HG02763 (cell line): ENCODE measurements at regions not wholly inside any gene's neighbourhood (a gene's known extent, or its start where the extent isn't known, plus 50 kb on each side); places are given as distances from the start of the nearest gene placed in this dataset.

ENCODE experiments used
- ATAC-seq: cut with Tn5 transposase; IDR thresholded peaks from one replicate; pipeline ENCODE4 v1.9.1; 2021; ENCODE audit warnings: mild to moderate bottlenecking, moderate library complexity; ENCODE audit not compliant: unreplicated experiment

DNA sequence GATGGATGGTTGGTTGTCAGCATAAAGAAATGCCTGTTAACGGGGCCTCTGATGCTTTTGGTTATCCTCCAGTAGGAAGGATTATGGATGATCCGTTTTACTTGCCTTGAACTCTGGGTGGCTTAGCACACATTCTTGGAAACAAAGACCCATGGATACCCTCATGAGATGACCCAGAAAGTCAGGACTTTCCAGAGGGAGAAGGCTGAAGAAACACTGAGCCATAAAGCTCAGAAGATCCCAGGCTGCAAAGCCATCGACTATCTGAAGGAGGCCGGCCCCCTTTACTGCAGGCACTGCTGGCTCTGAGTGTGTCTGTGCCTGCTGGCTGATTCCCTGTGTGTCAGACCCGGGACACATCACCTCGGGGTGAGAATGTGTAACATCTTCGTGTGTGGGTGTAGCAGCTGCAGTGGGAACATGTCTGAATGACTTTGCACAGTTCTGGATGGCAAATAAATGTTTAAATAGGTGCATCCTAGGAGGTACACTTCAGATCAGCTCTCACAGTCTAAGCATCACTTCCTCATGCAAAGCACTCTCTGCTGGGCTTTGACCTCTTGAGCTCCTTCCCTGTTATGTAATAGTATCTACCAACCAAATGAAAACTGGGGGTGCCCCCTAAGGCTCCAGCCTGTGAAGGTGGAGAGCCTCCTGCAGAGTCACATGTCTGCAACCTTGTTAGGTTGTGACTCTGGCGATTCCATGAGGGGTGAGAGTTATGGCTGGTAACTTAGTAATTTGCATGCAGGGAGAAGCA, 1084.9 kb downstream of the TBC1D22A start:
- no peak for ATAC-seq

DNA sequence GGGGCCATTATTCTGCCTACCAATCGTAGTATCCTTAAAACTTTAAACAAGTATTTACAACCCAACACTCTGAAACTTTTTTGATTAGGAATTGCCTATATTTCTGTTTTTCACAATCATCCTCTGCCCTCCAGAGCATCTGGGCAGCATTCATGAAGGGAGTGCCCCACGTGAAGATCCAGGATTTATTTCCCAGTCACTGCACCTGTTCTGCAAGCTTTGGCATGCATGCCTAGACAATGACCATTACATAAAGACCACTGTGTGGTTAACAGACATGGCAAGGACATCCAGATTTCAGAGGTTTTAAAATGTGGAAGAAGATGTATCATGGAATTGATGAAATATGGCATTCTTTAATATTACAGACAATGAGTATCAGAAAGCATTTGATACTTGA, 1083.8 kb downstream of the TBC1D22A start:
- no peak for ATAC-seq

- ATAC-seq = no peak
Measured at GRCh38 chr22:47842119-47842518, 1079.7 kb downstream of the TBC1D22A start.

GRCh38 chr22:47841156-47841555, 1078.7 kb downstream of the TBC1D22A start:
- ATAC-seq = no peak

DNA sequence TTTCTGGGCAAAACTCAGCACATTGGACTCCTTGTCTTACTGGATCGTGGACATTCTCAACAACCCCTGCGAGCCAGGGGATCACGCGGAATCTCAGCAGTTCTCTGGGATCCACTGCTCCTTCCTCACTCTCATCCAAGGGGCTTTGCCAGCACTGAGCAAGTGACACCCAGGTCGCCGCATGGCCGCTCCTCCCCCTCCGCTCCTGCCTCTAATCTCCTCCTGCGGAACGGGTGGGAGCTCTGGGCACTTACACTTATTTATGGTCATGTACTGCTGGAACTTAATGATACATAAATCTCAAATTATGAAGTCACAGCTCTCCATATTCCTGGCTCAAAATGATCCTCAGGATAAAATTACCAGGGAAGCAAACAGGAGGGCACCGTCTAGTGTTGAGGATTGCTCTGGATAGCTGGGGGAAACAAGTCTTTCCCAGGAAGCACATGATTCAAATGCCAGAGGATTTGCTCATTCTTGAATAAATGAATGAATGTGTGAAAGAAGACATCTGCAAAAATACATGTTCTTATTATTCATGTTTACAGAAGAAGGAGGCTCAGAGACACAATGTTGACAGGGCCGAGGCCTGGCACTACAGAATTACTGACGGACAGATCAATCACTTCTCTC, 1077.3 kb downstream of the TBC1D22A start:
- no peak for ATAC-seq

GRCh38 chr22:47837703-47838102, 1075.3 kb downstream of the TBC1D22A start:
- no peak for ATAC-seq

DNA sequence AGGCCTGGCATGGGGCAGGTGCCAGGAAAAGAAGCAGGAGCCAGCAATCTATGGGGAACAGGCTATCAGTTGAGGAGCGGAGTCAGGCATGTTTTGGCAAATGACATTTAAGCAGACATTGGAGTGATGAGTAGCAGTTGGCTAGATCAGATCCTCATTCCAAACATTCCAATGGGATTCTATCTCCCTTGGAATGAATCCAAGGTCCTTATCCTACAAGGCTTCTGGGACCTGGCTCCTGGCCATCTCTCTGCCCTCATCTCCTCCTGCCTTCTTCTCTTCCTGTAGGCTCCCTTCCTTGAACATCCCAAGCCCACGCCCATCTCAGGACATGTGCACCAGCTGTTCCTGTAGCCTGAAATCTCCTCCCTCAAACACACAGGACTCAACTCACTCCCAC, 1074.5 kb downstream of the TBC1D22A start:
- ATAC-seq = no peak

DNA sequence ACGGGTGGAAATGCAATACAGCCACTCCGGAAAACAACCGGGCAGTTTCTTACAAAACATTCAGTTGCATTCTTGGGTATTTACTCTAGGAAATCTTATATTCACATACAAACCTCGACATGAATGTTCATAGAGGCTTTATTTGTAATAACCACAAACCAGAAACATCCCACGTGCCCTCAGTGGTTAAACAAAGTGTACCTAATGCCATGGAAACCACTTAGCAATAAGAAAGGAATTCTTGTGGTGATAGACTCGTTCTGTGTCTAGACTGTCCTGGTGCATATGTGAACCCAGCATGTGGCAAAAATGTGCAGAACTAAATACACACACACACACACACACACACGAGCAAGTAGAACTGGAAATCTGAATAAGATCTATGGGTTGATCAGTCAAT, 1073.3 kb downstream of the TBC1D22A start:
- no peak for ATAC-seq

- ATAC-seq = no peak
Measured at GRCh38 chr22:47826016-47826415, 1063.6 kb downstream of the TBC1D22A start.

- no peak for ATAC-seq
Measured at GRCh38 chr22:47822422-47822821, 1060.0 kb downstream of the TBC1D22A start.

GRCh38 chr22:47818496-47818895, 1056.0 kb downstream of the TBC1D22A start:
- ATAC-seq = no peak

- ATAC-seq = no peak
Measured at GRCh38 chr22:47817380-47817779, 1054.9 kb downstream of the TBC1D22A start.

- no peak for ATAC-seq
Measured at GRCh38 chr22:47816863-47817210, 1054.4 kb downstream of the TBC1D22A start.

GRCh38 chr22:47816121-47816862, 1053.8 kb downstream of the TBC1D22A start:
- ATAC-seq = no peak

DNA sequence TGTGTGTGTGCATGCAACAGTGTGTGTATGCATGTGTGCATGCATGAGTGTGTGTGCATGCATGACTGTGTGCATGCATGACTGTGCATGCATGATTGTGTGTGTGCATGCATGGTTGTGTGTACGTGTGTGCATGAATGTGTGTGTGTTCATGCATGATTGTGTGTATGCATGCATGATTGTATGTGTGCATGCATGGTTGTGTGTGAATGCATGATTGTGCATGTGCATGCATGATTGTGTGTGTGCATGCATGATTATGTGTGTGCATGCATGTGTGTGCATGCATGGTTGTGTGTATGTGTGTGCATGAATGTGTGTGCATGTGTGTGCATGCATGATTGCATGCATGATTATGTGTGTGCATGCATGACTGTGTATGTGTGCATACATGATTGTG, 1052.0 kb downstream of the TBC1D22A start:
- ATAC-seq = no peak

DNA sequence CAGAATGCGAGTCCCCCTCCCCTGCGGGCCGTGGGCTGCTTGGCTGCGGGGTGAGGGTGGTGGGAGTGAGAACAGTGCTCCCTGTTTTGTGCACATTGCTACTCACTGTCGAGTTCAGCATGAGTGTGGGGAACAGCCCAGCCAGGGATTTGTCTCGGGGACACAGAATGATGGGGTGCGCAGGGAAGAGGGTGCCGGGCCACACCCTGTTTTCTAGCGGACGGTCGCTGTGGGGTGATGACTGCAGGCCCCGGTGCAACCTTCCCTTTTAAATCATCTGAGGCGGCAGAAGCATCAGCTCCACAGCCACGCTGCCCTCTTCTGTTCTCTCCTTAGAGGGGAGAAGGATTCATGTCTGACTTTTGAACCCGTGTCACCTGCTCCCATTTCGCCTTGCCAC, 1051.2 kb downstream of the TBC1D22A start:
- no peak for ATAC-seq

DNA sequence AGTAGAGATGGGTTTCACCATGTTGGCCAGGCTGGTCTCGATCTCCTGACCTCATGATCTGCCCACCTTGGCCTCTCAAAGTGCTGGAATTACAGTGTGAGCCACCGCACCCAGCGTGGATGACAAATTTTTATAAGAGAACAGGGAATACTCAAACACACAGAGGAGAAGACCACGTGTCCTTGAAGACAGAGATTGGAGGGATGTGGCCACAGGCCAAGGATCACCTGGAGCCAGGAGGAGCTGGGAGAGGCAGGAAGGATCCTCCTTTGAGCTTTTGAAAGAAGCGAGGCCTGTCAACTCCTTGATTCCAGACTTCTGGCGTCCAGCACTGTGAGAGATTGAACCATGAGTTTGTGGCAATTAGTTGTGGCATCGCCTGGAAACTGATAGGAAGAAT, 1049.5 kb downstream of the TBC1D22A start:
- no peak for ATAC-seq

- ATAC-seq = no peak
Measured at GRCh38 chr22:47810505-47811500, 1048.4 kb downstream of the TBC1D22A start.

DNA sequence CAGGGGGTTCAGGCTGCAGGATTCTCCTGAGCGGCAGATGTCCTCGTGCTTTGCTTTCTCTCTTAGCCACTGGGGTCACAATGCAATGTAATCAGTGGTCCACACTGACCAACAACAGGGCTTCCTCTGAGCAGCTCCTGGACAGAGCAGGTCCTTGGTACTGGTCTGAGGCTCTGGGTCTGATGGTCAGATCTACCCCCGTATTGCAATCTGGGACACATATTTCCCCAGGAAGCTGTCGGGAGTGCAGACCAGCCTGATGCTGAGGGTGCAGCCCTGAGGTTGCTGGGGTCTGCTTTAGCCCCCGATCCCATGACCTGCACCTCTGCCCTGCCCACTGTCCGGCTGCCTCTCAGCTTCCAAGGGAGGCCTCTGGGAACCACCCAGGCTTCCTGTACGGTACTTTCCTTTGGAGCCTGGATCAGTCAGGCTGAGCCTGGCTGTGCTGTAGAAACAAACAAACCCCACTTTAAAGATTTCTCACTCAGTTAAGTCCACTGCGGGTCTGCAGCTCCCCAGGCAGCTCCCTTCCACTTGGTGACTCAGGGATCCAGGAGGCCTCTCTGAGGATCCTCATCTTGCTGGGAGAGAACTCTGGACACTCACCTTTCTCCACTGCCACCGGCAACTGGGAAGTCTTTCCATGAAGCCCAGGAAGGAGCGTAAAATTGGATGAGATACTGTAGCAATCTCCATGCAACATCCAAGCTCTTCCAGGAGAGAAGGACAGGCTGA, 1046.6 kb downstream of the TBC1D22A start:
- ATAC-seq = no peak

DNA sequence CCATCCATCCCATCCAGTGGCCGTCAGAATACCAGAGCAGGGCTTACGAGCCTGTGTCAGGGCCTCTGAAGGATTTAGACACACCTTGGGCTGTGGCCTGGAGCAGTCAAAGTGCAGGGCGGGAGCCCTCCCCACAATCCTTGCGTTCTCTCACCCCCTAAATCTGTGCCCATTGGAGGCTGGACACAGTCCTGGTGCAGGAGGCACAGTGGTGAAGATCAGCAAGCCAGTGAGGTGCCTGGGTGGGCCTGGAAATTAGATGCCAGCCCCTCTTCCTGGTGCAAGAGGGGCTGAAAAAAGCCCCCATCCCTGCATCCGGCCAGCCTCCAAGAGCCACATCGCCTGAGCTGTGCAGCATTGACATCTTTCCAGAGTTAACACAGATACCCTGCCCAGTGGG, 1045.8 kb downstream of the TBC1D22A start:
- no peak for ATAC-seq
